PC-9 (cell line): ENCODE measurements at regions not wholly inside any gene's neighbourhood (a gene's known extent, or its start where the extent isn't known, plus 50 kb on each side); places are given as distances from the start of the nearest gene placed in this dataset.

Experiments
- BruUV-seq: library from RNA; stranded (reverse); fragments of 400-500 nt; replicated peaks from 2 replicates; lab custom pipeline; 2021; lab: Mats Ljungman, UMichigan
- CTCF ChIA-PET: fragments of 300-600 bp; sonication (Branson Sonifier 250); formaldehyde crosslinking; loops from one replicate; lab custom pipeline; 2022; ENCODE audit warnings: antibody characterized with exemption; lab: Charles Lee
- POLR2A ChIA-PET: fragments of 300-600 bp; sonication (Branson Sonifier 250); formaldehyde crosslinking; loops from one replicate; lab custom pipeline; 2022; ENCODE audit warnings: antibody characterized with exemption; ENCODE audit not compliant: unreplicated experiment; lab: Charles Lee
- DNase-seq, 2 experiments: peaks; one replicate each; pipeline versions ENCODE4 v3.0.0 to v3.0.0-alpha.2; 2015 to 2022; ENCODE audit warnings: mixed read lengths in 1 of 2
- H2AFZ ChIP-seq: fragments of 200-600 bp; sonication (generic); 2 replicates; pipeline ENCODE4 v1.8.1; 2017; ENCODE audit warnings: antibody characterized with exemption
- H3F3A ChIP-seq: fragments of 200-600 bp; sonication (generic); 2 replicates; pipeline ENCODE4 v1.8.1; 2017; ENCODE audit warnings: antibody characterized with exemption, mild to moderate bottlenecking, low read depth; ENCODE audit not compliant: insufficient read depth
- H3K27ac ChIP-seq: fragments of 200-600 bp; sonication (generic); 2 replicates; pipeline ENCODE4 v1.6.1; 2016; ENCODE audit warnings: mixed run types
- H3K27me3 ChIP-seq: fragments of 200-600 bp; sonication (generic); 2 replicates; pipeline ENCODE4 v1.6.1; 2016; ENCODE audit warnings: low read depth, mixed run types; ENCODE audit not compliant: insufficient read depth
- H3K36me3 ChIP-seq: fragments of 200-600 bp; sonication (generic); 2 replicates; pipeline ENCODE4 v1.6.1; 2016; ENCODE audit warnings: low read depth, mixed run types
- H3K4me1 ChIP-seq: fragments of 200-600 bp; sonication (generic); replicated peaks from 2 replicates; pipeline ENCODE4 v1.6.1; 2016; ENCODE audit warnings: mixed run types; ENCODE audit not compliant: insufficient read depth
- H3K4me2 ChIP-seq: fragments of 200-600 bp; sonication (generic); 2 replicates; pipeline ENCODE4 v1.6.1; 2017; ENCODE audit warnings: mixed run types
- H3K4me3 ChIP-seq: fragments of 200-600 bp; sonication (generic); 2 replicates; pipeline ENCODE4 v1.6.1; 2016; ENCODE audit warnings: mixed run types
- H3K79me2 ChIP-seq: fragments of 200-600 bp; sonication (generic); 2 replicates; pipeline ENCODE4 v1.6.1; 2017; ENCODE audit warnings: low read depth, mixed run types
- H3K9me2 ChIP-seq: fragments of 200-600 bp; sonication (generic); 2 replicates; pipeline ENCODE4 v1.8.1; 2017; ENCODE audit warnings: mild to moderate bottlenecking; ENCODE audit not compliant: insufficient read depth
- H3K9me3 ChIP-seq: fragments of 200-600 bp; sonication (generic); 2 replicates; pipeline ENCODE4 v1.8.1; 2016; ENCODE audit warnings: low read depth; ENCODE audit not compliant: insufficient read depth
- H4K20me1 ChIP-seq: fragments of 200-600 bp; sonication (generic); 2 replicates; pipeline ENCODE4 v1.8.1; 2017; ENCODE audit not compliant: insufficient read depth
- CTCF ChIP-seq: fragments of 200-600 bp; sonication (generic); conservative IDR thresholded peaks from 2 replicates; pipeline ENCODE4 v1.6.1; 2017; ENCODE audit warnings: mixed run types, antibody characterized with exemption, mild to moderate bottlenecking, moderate library complexity
- EZH2 ChIP-seq: fragments of 200-600 bp; sonication (generic); IDR thresholded peaks from 2 replicates; pipeline ENCODE4 v1.8.0; 2017; ENCODE audit warnings: antibody characterized with exemption, low read depth
- intact Hi-C: fragments of 100-400 bp; cut with micrococcal nuclease; formaldehyde crosslinking; loops from one replicate; pipeline ENCODE4 v1.10.0; 2022; ENCODE audit not compliant: unreplicated experiment

- no peak overlapping the region for H2AFZ ChIP-seq
- no peaks in the 10 kb centered on the region for H3K79me2 ChIP-seq
- H3K27ac ChIP-seq: no peak overlapping the region
- H3K36me3 ChIP-seq: no peaks in the 10 kb centered on the region
- H3F3A ChIP-seq: no peaks in the 10 kb centered on the region
- H3K9me2 ChIP-seq: no peaks in the 10 kb centered on the region
- H4K20me1 ChIP-seq: no peaks in the 10 kb centered on the region
- DNase-seq: no peak
- H3K4me1 ChIP-seq: no peaks in the 10 kb centered on the region
- no peaks in the 10 kb centered on the region for H3K9me3 ChIP-seq
- ChIA-PET POLR2A (no interaction called here), CTCF (no interaction called here)
- BruUV-seq: no TSS peak
- intact Hi-C loops: no loop called here
- H3K27me3 ChIP-seq: no peaks in the 10 kb centered on the region
- no peak overlapping the region for H3K4me2 ChIP-seq
- no peak overlapping the region for H3K4me3 ChIP-seq
- TF ChIP-seq CTCF: no peak
- TF ChIP-seq EZH2: no peak
These were observed 753.2 kb upstream of the PCDH20 start for GRCh38 chr13:62168891-62169290.

GRCh38 chr13:62167650-62168172, 752.1 kb upstream of the PCDH20 start:
- Histone ChIP-seq H4K20me1 (no peaks in the 10 kb centered on the region), H3K4me1 (no peaks in the 10 kb centered on the region), H3K9me3 (no peaks in the 10 kb centered on the region), H3K4me3 (no peak overlapping the region), H2AFZ (no peak overlapping the region), H3K79me2 (no peaks in the 10 kb centered on the region), H3K9me2 (no peaks in the 10 kb centered on the region), H3F3A (no peaks in the 10 kb centered on the region), H3K4me2 (no peak overlapping the region), H3K27ac (no peak overlapping the region), H3K27me3 (no peaks in the 10 kb centered on the region), H3K36me3 (no peaks in the 10 kb centered on the region)
- intact Hi-C loops: no loop called here
- no peak for DNase-seq
- BruUV-seq: no TSS peak
- TF ChIP-seq CTCF (no peak), EZH2 (no peak)
- POLR2A ChIA-PET: no interaction called here
- CTCF ChIA-PET: no interaction called here

GRCh38 chr13:62162860-62163259, 747.2 kb upstream of the PCDH20 start:
- Histone ChIP-seq H4K20me1 (no peaks in the 10 kb centered on the region), H3K4me3 (no peak overlapping the region), H3K36me3 (no peaks in the 10 kb centered on the region), H3F3A (no peaks in the 10 kb centered on the region), H3K9me2 (no peaks in the 10 kb centered on the region), H2AFZ (no peak overlapping the region), H3K27me3 (no peaks in the 10 kb centered on the region), H3K9me3 (no peaks in the 10 kb centered on the region), H3K79me2 (no peaks in the 10 kb centered on the region), H3K4me1 (no peaks in the 10 kb centered on the region), H3K27ac (no peak overlapping the region), H3K4me2 (no peak overlapping the region)
- no TSS peak for BruUV-seq
- TF ChIP-seq CTCF (no peak), EZH2 (no peak)
- POLR2A ChIA-PET: no interaction called here
- CTCF ChIA-PET: no interaction called here
- intact Hi-C loops: no loop called here
- DNase-seq: no peak
